ENCODE measurements at regions not wholly inside any gene's neighbourhood (a gene's known extent, or its start where the extent isn't known, plus 50 kb on each side); places are given as distances from the start of the nearest gene placed in this dataset.

GRCh38 chr7:155395176-155395797, 62.6 kb upstream of the EN2 start:
- no peak for TF ChIP-seq POLR2A (IDR thresholded peaks at IDR 0.05)
- TF ChIP-seq POLR2AphosphoS5 (IDR thresholded peaks at IDR 0.05): no peak

All from suprapubic skin (tissue), 4 donors.